Mononuclear cell (primary cell): ENCODE measurements at regions not wholly inside any gene's neighbourhood (a gene's known extent, or its start where the extent isn't known, plus 50 kb on each side); places are given as distances from the start of the nearest gene placed in this dataset.

Source experiments
- H3K27me3 ChIP-seq: 2 replicates; pipeline ENCODE4 v1.6.0; 2011; ENCODE audit warnings: low read length, control low read depth; ENCODE audit not compliant: insufficient read depth
- H3K4me1 ChIP-seq: 2 replicates; pipeline ENCODE4 v1.5.1; 2011; ENCODE audit warnings: mild to moderate bottlenecking, low read length, control low read depth; ENCODE audit not compliant: insufficient read depth
- H3K4me3 ChIP-seq: 2 replicates; pipeline ENCODE4 v1.5.1; 2011; ENCODE audit warnings: mild to moderate bottlenecking, low read length, moderate library complexity
- H3K9me3 ChIP-seq: 2 replicates; pipeline ENCODE4 v1.5.1; 2011; ENCODE audit warnings: low read depth, mild to moderate bottlenecking, control low read depth, low read length

DNA sequence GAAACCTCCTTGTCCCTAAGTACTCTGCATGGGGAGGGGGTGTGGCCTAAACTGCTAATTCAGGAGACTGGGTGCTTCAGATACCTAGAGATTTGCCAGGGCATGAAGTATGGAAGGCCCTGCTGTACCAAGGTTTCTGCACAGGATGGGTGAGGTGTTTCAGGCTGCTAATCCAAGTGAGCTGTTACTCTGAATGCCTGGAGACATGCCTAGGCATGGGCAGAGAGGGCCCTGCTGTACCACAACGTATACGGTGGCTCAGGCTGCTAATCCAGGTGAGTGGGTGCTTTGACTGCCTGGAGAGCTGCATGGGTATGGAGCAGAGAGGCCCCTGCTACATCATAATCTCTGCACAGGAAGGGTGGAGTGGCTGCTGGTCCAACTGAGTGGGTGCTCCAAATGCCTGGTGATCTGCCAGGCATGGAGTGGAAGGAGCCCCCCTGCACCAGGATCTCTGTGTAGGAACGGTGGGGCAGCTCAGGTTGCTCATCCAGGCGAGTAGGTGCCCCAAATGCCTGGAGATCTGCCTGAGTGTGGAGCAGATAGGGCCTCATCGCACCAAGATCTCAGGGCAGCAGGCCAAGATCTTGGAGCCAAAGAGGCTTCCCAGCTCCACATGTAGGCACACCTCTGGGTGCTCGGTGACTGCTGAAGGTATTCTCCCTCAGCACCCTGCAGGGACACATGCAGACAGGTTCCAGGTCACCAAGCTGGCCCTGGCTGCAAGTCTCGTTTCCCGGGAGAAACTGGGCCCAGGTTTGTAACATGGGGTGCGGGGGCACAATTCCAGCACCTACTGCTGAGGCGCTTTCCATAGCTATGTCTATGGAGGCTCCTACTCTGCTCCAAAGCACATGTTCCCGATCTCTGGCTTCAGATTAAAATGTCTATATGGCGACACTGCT is 252.5 kb upstream of the PLXNA2 start:
- no peaks in the 10 kb centered on the region for H3K4me1 ChIP-seq
- no peaks in the 10 kb centered on the region for H3K9me3 ChIP-seq
- H3K27me3 ChIP-seq = peaks cover 6% of the 10 kb centered on the region
- H3K4me3 ChIP-seq = no peak overlapping the region

DNA sequence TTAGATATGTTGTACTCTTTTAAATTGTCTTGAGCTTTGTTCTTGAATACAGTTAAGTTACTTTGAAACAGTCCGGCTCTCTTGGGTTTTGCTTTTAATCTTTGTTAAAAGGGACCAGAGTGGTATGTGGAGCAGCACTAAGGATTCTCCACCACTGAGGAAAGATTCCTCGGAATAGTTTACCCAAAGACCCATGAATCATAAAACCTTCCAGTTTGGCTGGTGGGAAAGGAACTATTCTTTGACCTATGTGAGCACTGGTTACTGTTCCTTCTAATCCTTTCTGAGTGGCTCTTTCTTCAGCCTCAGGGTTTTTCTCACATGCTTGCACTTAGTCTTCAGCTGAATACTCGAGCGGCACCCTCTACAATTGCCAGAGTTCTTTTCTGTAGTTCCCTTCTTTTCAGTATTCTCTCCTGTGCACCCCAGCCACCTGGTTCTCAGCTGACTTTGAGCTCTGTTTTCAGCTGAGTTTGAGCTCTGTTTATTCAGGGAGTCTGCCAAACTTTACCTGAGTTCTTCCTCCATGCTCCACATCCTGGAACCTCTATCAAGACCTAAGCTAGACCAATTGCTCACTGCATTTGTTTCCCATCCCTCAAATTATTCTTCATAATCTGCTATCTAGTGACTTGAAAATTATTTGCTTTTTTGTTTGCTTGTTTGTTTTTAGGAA is 253.8 kb upstream of the PLXNA2 start:
- no peak overlapping the region for H3K4me3 ChIP-seq
- H3K9me3 ChIP-seq = no peaks in the 10 kb centered on the region
- H3K4me1 ChIP-seq = no peaks in the 10 kb centered on the region
- H3K27me3 ChIP-seq = peaks cover 6% of the 10 kb centered on the region

DNA sequence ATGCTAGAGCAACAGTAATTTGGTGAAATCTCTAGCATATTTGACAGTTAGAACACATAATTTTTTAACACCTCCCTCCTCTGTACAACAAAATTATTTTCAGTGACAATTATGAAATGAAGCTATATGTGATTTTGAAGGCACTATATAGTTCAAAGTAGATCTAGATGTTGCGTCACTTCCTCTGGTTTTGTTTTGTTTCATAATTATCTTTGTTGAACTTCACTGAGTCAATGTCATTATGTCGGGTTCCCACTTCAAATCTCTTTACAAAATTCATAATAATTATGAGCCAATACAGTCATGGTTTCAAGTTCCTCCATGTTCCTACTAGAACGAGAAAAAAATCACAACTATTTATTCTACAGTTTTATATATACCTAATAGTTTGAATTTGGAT is 254.8 kb upstream of the PLXNA2 start:
- no peaks in the 10 kb centered on the region for H3K4me1 ChIP-seq
- H3K9me3 ChIP-seq = no peaks in the 10 kb centered on the region
- H3K4me3 ChIP-seq = no peak overlapping the region
- H3K27me3 ChIP-seq = peaks cover 3% of the 10 kb centered on the region

DNA sequence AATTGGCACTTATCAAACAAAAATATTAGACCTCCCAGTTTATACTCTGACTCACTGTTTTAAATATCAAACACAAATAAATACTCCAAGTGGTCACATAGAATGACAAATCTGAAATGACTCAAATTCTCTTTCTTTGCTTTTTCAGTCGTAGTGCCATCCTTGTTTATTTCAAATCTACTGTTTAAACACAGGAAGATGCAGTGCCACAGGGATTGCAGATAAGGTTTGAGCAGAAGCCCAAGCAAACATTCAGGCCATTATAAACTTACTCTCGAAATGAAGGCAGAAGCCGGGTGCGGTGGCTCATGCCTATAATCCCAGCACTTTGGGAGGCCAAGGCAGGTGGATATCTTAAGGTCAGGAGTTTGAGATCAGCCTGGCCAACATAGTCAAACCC is 255.4 kb upstream of the PLXNA2 start:
- Histone ChIP-seq H3K4me1 (no peaks in the 10 kb centered on the region), H3K4me3 (no peak overlapping the region), H3K9me3 (no peaks in the 10 kb centered on the region), H3K27me3 (peaks cover 3% of the 10 kb centered on the region)

DNA sequence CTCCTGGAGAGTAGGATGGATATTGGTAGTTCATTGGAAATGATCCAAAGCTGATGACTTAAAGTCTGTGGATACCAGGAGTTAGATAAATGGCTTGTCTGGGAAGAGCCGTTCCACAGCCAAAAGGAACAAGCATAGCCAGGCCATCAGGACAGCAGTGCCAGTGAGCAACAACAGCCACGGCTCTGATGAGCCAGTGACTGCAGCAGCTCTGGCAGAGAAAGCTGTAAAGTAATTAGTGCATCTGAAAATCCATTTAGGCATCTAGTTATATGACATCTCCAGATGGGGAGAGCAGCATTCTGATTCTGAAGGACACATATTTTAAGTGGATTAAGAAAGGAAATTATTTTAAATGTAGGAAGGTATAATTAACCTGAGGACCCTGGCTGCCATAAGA is 256.2 kb upstream of the PLXNA2 start:
- Histone ChIP-seq H3K9me3 (no peaks in the 10 kb centered on the region), H3K4me1 (no peaks in the 10 kb centered on the region), H3K4me3 (no peak overlapping the region), H3K27me3 (no peaks in the 10 kb centered on the region)

DNA sequence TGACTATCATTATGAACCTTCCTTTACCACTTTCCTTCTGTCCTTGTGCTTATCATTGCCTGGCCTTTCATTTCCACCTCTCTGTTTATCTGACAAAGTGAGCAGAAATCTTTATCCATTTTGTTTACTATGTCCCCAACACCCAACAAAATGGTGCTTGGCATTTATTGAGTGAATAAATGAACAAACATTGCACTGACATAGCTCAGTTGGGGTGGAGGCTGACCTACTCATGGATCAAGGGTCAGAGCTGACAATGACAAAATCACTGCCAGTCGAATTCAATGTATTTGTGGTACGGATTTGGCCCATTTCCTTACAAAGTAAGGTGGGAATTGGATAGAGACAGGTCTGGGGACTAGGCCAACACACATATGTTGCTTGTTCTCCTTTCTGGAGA is 257.4 kb upstream of the PLXNA2 start:
- no peaks in the 10 kb centered on the region for H3K4me1 ChIP-seq
- H3K4me3 ChIP-seq = no peak overlapping the region
- H3K9me3 ChIP-seq = no peaks in the 10 kb centered on the region
- H3K27me3 ChIP-seq = no peaks in the 10 kb centered on the region

GRCh38 chr1:208503787-208504186 is 259.6 kb upstream of the PLXNA2 start:
- H3K4me3 ChIP-seq = no peak overlapping the region
- no peaks in the 10 kb centered on the region for H3K9me3 ChIP-seq
- no peaks in the 10 kb centered on the region for H3K4me1 ChIP-seq
- H3K27me3 ChIP-seq = no peaks in the 10 kb centered on the region

DNA sequence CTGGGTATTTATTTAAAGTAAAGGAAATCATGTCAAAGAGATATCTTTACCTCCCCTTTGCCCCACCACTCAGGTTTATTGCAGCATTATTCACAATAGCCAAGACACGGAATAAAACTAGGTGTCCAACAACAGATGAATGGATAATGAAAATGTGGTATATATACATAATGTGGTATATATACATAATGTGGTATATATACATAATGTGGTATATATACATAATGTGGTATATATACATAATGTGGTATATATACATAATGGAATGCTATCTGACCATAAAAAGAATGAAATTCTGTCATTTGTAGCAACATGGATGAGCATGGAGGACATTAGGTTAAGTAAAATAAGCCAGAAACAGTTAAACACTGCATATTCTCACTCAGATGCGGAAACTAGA is 262.6 kb upstream of the PLXNA2 start:
- Histone ChIP-seq H3K4me1 (no peaks in the 10 kb centered on the region), H3K4me3 (no peak overlapping the region), H3K9me3 (no peaks in the 10 kb centered on the region), H3K27me3 (no peaks in the 10 kb centered on the region)

DNA sequence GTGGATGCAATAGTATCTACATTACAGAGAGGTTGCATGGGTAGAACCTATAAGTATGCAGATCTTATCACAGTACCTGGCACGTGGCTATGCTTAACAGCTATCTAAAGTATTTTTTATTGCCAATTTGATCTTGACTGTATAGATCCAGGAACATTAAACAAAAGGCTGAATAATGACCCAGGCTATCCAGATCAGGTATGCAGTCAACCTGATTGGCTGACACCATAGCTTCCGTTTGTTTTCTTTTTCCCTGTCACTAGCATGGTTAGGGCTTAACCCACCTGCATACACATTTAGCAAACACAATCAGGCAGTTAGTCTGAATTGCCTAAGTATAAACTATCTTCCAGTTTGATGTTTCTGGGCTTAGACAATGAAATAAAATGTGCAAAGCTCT is 264.9 kb upstream of the PLXNA2 start:
- Histone ChIP-seq H3K27me3 (no peaks in the 10 kb centered on the region), H3K4me3 (no peak overlapping the region), H3K4me1 (no peaks in the 10 kb centered on the region), H3K9me3 (no peaks in the 10 kb centered on the region)

DNA sequence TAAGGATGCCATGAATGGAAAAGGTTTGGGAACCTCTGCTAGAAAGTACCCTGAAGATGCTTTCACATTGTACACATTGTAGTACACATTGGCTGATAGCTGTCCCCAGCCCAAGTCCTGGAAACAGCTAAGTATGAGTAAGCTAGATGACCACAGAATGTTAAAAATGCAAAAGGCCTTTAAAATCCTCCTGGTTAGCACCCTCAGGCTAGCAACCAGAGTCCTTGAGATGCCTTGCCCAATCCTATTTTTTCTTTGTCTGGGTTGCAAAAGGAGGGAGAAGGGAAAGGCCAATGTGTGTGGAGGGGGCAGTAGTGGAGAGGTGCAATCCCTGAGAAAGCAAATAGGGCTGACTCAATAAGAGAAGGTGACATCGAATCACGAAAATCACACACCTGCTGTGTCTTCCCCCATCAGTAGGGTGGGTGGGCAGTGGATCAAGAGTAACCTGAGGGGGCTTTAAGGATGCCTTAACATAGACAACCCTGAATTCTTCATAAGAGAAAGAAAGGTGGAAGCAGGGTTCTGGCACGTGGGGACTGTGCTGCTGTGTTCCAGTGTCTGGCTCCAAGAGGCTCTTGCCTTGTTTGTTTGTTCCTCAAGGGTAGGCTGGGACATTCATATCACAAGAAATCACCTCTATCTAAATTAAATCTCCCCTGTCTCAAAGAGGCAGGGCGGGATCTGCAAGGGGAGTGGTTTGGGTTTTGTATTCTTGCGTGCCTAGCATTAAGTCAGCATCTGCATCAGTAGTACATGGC is 266.2 kb upstream of the PLXNA2 start:
- no peaks in the 10 kb centered on the region for H3K4me1 ChIP-seq
- no peak overlapping the region for H3K4me3 ChIP-seq
- no peaks in the 10 kb centered on the region for H3K27me3 ChIP-seq
- no peaks in the 10 kb centered on the region for H3K9me3 ChIP-seq

DNA sequence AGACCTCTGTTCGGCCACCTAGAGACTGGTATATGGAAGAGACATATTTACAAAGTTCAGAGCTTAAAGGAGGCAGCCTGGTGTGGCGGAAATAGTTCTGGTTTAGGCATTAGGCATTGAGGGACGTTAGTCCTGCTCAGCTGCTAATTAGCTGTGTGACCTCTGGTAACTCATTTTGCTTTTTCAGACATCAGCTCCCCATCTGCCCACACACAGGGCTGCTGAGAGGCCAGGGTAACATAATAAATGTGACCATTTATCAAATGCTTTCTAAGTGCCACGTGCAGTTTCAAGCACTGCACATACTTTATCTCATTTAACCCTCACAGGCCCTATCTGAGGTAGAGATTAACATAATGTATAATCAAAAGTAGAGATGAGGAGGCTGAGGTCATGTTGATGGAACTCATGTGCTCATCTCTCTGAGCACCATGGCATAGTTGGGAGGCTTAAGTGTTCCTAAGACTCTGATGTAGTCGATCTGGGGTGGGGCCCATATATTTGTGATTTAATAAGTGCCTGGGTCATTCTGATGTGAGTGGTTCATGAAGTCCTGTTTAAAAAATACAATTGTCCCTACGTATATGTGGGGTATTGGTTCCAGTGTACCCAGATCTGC is 267.2 kb upstream of the PLXNA2 start:
- Histone ChIP-seq H3K9me3 (no peaks in the 10 kb centered on the region), H3K4me3 (no peak overlapping the region), H3K4me1 (no peaks in the 10 kb centered on the region), H3K27me3 (no peaks in the 10 kb centered on the region)

- H3K4me1 ChIP-seq = no peaks in the 10 kb centered on the region
- H3K9me3 ChIP-seq = no peaks in the 10 kb centered on the region
- H3K27me3 ChIP-seq = no peaks in the 10 kb centered on the region
- H3K4me3 ChIP-seq = no peak overlapping the region
Observed at GRCh38 chr1:208513799-208514198, 269.6 kb upstream of the PLXNA2 start.

DNA sequence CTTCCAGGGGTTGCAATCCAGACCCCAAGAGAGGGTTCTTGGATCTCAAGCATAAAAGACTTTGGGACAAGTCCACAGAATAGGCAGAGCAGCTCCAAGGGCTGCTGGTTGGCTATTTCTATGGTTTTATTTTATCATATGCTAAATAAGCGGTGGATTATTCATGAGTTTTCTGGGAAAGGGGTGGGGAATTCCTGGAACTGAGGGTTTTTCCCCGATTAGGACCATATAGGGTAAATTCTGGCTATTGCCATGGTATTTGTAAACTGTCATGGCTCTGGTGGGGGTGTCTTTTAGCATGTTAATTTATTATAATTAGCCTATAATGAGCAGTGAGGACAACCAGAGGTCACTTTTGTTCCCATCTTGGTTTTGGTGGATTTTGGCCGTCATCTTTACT is 270.9 kb upstream of the PLXNA2 start:
- no peak overlapping the region for H3K4me3 ChIP-seq
- no peaks in the 10 kb centered on the region for H3K27me3 ChIP-seq
- H3K9me3 ChIP-seq = no peaks in the 10 kb centered on the region
- H3K4me1 ChIP-seq = no peaks in the 10 kb centered on the region

GRCh38 chr1:208516780-208517179 is 272.6 kb upstream of the PLXNA2 start:
- no peaks in the 10 kb centered on the region for H3K9me3 ChIP-seq
- H3K27me3 ChIP-seq = no peaks in the 10 kb centered on the region
- H3K4me3 ChIP-seq = no peak overlapping the region
- H3K4me1 ChIP-seq = no peaks in the 10 kb centered on the region
